ENCODE measurements at regions not wholly inside any gene's neighbourhood (a gene's known extent, or its start where the extent isn't known, plus 50 kb on each side); places are given as distances from the start of the nearest gene placed in this dataset.

GRCh38 chr2:38233231-38233983 is 143.7 kb downstream of the ATL2 start:
- Histone ChIP-seq H3K9me2 (replicated peaks; ENCODE audit: insufficient read depth, low read length) (no peaks in the 10 kb centered on the region), H3K36me3 (replicated peaks; ENCODE audit: insufficient read depth, low read length) (no peaks in the 10 kb centered on the region), H2AFZ (ENCODE audit: low read length) (no peak overlapping the region), H3K9ac (ENCODE audit: low read length) (no peak overlapping the region), H3K79me2 (ENCODE audit: low read length) (no peaks in the 10 kb centered on the region), H3K4me2 (ENCODE audit: low read depth, low read length) (no peak overlapping the region), H3K4me3 (ENCODE audit: low read length) (no peak overlapping the region), H3F3A (ENCODE audit: insufficient read depth, low read length) (no peaks in the 10 kb centered on the region), H3K27me3 (replicated peaks; ENCODE audit: insufficient read depth, low read length) (no peaks in the 10 kb centered on the region), H3K9me3 (replicated peaks; ENCODE audit: insufficient read depth, low read length) (no peaks in the 10 kb centered on the region), H3K4me1 (ENCODE audit: low read length) (no peaks in the 10 kb centered on the region), H3K27ac (ENCODE audit: low read length) (no peak overlapping the region), H4K20me1 (ENCODE audit: insufficient read depth, low read length) (no peaks in the 10 kb centered on the region)
- TF ChIP-seq EZH2 (optimal IDR thresholded peaks at IDR 0.05; ENCODE audit: low read depth, low read length): no peak
- no peak for TF ChIP-seq CTCF (IDR thresholded peaks at IDR 0.05; ENCODE audit: low read length)
- no peak for TF ChIP-seq EZH2phosphoT487 (IDR thresholded peaks at IDR 0.05; ENCODE audit: low read length)
- DNase-seq: no peak

GRCh38 chr2:38232454-38232853 is 144.6 kb downstream of the ATL2 start:
- H3K27me3 ChIP-seq (replicated peaks; ENCODE audit: insufficient read depth, low read length): no peaks in the 10 kb centered on the region
- H3K27ac ChIP-seq (ENCODE audit: low read length): no peak overlapping the region
- no peak for DNase-seq

GRCh38 chr2:38230756-38231155 is 146.3 kb downstream of the ATL2 start:
- no peaks in the 10 kb centered on the region for H3K4me1 ChIP-seq (ENCODE audit: low read length)
- no peak overlapping the region for H2AFZ ChIP-seq (ENCODE audit: low read length)
- H3K4me3 ChIP-seq (ENCODE audit: low read length): no peak overlapping the region
- no peak overlapping the region for H3K9ac ChIP-seq (ENCODE audit: low read length)
- no peaks in the 10 kb centered on the region for H3K9me2 ChIP-seq (replicated peaks; ENCODE audit: insufficient read depth, low read length)
- H3K27ac ChIP-seq (ENCODE audit: low read length): no peak overlapping the region
- DNase-seq: no peak
- no peaks in the 10 kb centered on the region for H3K36me3 ChIP-seq (replicated peaks; ENCODE audit: insufficient read depth, low read length)
- no peaks in the 10 kb centered on the region for H3K27me3 ChIP-seq (replicated peaks; ENCODE audit: insufficient read depth, low read length)
- no peak overlapping the region for H3K4me2 ChIP-seq (ENCODE audit: low read depth, low read length)
- no peaks in the 10 kb centered on the region for H3K9me3 ChIP-seq (replicated peaks; ENCODE audit: insufficient read depth, low read length)
- TF ChIP-seq EZH2 (optimal IDR thresholded peaks at IDR 0.05; ENCODE audit: low read depth, low read length) (no peak), CTCF (IDR thresholded peaks at IDR 0.05; ENCODE audit: low read length) (no peak), EZH2phosphoT487 (IDR thresholded peaks at IDR 0.05; ENCODE audit: low read length) (no peak)
- H3F3A ChIP-seq (ENCODE audit: insufficient read depth, low read length): no peaks in the 10 kb centered on the region
- no peaks in the 10 kb centered on the region for H3K79me2 ChIP-seq (ENCODE audit: low read length)
- no peaks in the 10 kb centered on the region for H4K20me1 ChIP-seq (ENCODE audit: insufficient read depth, low read length)

More at GRCh38 chr2:38232454-38232853, 144.6 kb downstream of the ATL2 start:
- Histone ChIP-seq H4K20me1 (ENCODE audit: insufficient read depth, low read length) (no peaks in the 10 kb centered on the region), H3K9ac (ENCODE audit: low read length) (no peak overlapping the region), H2AFZ (ENCODE audit: low read length) (no peak overlapping the region), H3K9me2 (replicated peaks; ENCODE audit: insufficient read depth, low read length) (no peaks in the 10 kb centered on the region), H3K79me2 (ENCODE audit: low read length) (no peaks in the 10 kb centered on the region), H3K9me3 (replicated peaks; ENCODE audit: insufficient read depth, low read length) (no peaks in the 10 kb centered on the region), H3K4me3 (ENCODE audit: low read length) (no peak overlapping the region), H3K4me2 (ENCODE audit: low read depth, low read length) (no peak overlapping the region), H3K4me1 (ENCODE audit: low read length) (no peaks in the 10 kb centered on the region), H3K36me3 (replicated peaks; ENCODE audit: insufficient read depth, low read length) (no peaks in the 10 kb centered on the region), H3F3A (ENCODE audit: insufficient read depth, low read length) (no peaks in the 10 kb centered on the region)
- no peak for TF ChIP-seq EZH2phosphoT487 (IDR thresholded peaks at IDR 0.05; ENCODE audit: low read length)
- TF ChIP-seq CTCF (IDR thresholded peaks at IDR 0.05; ENCODE audit: low read length): no peak
- TF ChIP-seq EZH2 (optimal IDR thresholded peaks at IDR 0.05; ENCODE audit: low read depth, low read length): no peak

Data from MM.1S (cell line).